Panc1 (cell line): ENCODE measurements at regions not wholly inside any gene's neighbourhood (a gene's known extent, or its start where the extent isn't known, plus 50 kb on each side); places are given as distances from the start of the nearest gene placed in this dataset.

Experiments used
- CTCF ChIP-seq: fragments of 450-650 bp; IDR thresholded peaks from 2 replicates; pipeline ENCODE4 v1.5.1; 2017; ENCODE audit warnings: mild to moderate bottlenecking
- REST ChIP-seq, 2 experiments: IDR thresholded peaks; 2 replicates each; pipeline ENCODE4 v1.6.1; 2011 to 2012; ENCODE audit warnings: low read depth in 2 of 2, control low read depth in 1 of 2, low read length in 1 of 2, mild to moderate bottlenecking in 1 of 2, moderate library complexity in 1 of 2; ENCODE audit not compliant: insufficient read depth in 1 of 2

- TF ChIP-seq CTCF (no peak), REST (IDR thresholded peaks at IDR 0.05; ENCODE audit: insufficient read depth in 1 of 2, low read depth in 2 of 2, low read length in 1 of 2) (no peak)
Observed at GRCh38 chr12:126228936-126229335, 1163.7 kb downstream of the AACS start.
